ENCODE measurements at regions not wholly inside any gene's neighbourhood (a gene's known extent, or its start where the extent isn't known, plus 50 kb on each side); places are given as distances from the start of the nearest gene placed in this dataset.

GRCh38 chr9:88734527-88734926 lies 199.5 kb downstream of the NXNL2 start:
- DNase-seq (ENCODE audit: low spot score): no peak

DNA sequence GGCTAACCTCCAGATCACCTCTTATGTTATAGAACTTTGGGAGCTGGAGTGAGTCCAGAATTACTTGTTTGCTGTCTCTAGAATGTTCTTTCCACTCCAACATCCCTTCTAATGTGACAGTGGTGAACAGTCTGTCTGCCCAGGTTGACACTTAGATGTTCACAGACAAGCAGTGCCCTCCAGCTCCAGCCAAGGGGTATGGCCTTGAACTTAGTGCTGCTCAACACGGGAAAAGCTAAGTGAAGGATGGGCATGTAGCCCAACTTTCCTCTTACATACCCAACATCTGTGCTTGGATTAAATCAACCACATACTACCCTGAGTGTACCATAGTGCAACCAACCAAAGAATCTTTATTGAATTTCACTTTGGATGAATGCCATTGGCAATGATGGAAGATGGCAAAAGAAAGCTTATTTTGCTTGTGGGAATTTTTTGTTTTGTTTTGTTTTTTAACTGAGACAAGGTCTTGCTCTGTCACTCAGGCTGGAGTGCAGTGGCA lies 201.2 kb downstream of the NXNL2 start:
- DNase-seq (ENCODE audit: low spot score): no peak

DNA sequence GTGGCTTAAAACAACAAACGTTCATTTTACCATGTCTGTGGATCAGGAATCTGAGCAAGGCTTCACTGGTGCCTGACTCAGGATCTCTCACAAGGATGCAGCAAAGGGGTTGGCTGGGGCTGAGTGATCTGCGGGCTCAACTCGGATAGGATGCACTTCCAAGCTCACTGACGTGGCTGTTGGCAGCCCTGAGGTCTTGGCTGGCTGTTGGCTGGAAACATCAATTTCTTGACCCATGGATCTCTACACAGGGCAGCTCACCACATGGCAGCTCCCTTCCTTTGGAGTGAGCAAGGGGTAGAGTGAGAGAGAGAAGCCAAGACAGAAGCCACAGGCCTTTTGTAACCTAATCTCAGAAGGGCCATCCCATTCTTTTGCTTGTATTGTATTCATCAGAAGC lies 202.1 kb downstream of the NXNL2 start:
- no peak for DNase-seq (ENCODE audit: low spot score)

DNA sequence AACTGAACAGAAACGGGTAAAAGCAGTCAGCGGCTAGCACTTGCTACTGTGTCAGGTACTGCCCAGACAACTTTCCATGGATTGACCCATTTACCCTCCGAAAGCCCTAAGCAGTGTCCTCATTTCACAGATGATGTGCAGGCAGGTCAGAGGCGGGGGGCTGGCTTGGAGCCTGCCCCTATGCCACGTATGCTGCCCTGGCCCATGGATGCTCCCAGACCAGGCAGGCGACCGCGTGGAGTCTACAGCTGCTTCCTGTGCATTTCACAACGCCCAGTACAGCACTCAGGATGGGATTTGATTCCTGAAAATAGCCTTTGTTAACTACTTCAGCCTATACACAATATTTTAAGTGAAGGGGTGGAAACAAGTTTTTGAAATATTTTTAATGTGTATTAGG lies 202.9 kb downstream of the NXNL2 start:
- no peak for DNase-seq (ENCODE audit: low spot score)

- no peak for DNase-seq (ENCODE audit: low spot score)
Measured at GRCh38 chr9:88738709-88739108, 203.7 kb downstream of the NXNL2 start.

GRCh38 chr9:88739373-88739772 lies 204.4 kb downstream of the NXNL2 start:
- DNase-seq (ENCODE audit: low spot score): no peak

DNA sequence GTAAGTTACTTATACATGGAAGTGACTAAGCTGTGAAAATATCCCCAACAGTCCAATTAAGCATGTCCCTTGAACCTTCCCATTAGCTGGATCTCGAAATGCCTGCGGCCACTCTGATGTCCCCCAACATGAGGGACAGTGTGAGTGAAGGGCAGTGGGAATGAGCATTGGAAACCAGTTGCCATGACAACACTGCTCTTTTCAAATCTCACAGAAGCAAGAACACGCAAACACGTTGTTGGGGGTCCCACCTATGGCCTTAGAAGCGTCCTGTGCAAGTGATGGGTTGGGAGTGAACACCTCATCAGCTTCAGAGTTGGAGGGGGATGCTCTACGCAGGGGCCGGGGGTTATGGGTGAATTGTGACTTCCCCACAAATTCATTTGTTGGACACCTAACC lies 205.9 kb downstream of the NXNL2 start:
- no peak for DNase-seq (ENCODE audit: low spot score)

- DNase-seq (ENCODE audit: low spot score): no peak
Measured at GRCh38 chr9:88741335-88741734, 206.4 kb downstream of the NXNL2 start.

- no peak for DNase-seq (ENCODE audit: low spot score)
Measured at GRCh38 chr9:88742483-88742882, 207.5 kb downstream of the NXNL2 start.

- DNase-seq (ENCODE audit: low spot score): no peak
Measured at GRCh38 chr9:88742905-88743304, 207.9 kb downstream of the NXNL2 start.

DNA sequence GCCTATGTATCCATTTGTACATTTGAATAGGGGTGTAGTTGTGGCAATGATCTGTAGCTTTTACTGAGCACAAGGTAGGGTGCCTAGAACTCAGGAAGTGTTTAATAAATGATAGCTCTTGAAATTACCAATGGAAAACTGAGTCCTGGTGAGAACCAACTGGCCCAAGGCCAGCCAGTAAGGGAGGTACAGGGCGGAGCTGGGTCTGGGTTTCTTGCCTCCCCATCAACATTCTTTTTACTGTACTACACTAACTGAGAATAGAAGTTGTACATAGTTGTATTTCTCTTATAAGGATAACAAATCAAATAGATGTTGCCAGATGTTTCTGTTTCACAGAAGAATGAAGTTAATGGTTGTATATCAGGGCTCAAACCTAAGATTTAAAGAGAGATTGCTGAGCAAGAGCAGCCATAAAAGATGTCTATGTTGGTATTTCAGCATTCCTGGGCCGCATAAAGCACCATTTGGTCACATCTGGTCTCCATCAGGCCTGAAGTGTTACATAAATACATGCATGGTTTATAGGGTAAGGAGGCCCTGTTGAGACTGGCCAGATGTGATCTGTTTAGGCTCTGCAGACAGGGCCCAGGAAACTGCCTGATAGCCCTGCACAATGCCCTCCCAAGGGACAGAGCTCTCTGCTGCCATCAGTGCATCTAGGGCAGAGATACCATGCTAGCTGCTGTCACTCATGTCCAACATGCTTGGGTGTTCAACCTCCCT lies 210.5 kb downstream of the NXNL2 start:
- DNase-seq (ENCODE audit: low spot score): peak; percentile 66

GRCh38 chr9:88746029-88746742 lies 211.2 kb downstream of the NXNL2 start:
- DNase-seq (ENCODE audit: low spot score): peak; percentile 44

GRCh38 chr9:88746743-88747398 lies 211.9 kb downstream of the NXNL2 start:
- no peak for DNase-seq (ENCODE audit: low spot score)

GRCh38 chr9:88747768-88748167 lies 212.8 kb downstream of the NXNL2 start:
- DNase-seq (ENCODE audit: low spot score): no peak

DNA sequence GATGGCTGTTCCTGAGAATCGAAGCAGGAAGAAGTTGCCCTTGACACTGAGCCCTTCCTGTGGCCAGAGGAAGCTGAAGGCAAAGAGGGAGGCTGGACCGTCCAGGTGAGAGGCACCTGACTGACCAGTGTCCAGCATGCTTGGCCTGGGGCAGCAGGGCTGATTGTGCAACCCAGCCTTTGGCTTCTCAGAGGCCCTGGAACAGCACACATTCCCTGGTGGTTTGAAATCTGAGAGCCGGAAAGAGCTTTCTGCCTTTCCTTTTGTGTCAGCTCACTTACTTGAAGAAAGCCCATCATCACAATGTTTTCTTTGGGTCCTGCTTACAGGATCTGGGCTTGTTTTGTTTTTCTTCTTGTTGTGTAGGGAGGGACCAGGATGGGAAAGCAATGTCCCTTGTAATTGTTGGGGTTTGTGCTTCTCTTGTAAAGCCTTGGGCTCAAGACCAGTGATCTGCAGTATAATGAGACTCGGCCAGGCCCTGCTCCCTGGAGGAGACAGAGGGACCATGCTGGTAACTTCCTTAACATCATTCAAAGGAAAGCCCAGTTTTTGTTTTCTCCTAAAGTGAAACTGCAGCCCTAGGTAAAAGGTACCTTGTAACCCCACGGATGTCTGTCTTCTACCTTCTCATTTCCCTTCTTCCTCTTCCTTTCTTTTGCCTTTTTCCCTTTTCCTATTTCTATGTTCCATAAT lies 213.7 kb downstream of the NXNL2 start:
- DNase-seq (ENCODE audit: low spot score): no peak

DNA sequence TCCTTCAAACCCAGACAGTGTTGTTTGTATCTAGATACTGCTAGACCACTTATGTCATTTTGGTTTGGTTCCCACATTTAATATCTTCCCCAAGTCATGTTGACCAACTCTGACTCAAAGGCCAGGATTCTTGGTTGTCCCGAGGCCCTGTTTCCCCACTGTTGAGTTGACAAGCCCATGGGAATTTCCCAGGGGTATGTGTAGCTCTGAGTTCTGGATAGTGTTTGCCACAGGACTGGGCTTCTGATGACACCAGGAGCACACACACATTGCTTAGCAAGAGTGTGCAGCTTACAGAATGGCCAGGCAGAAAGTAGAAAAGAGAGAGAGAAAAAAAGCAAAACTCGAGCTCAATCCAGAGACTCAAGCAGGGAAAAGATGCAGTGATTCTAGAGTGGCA lies 214.4 kb downstream of the NXNL2 start:
- DNase-seq (ENCODE audit: low spot score): no peak

DNA sequence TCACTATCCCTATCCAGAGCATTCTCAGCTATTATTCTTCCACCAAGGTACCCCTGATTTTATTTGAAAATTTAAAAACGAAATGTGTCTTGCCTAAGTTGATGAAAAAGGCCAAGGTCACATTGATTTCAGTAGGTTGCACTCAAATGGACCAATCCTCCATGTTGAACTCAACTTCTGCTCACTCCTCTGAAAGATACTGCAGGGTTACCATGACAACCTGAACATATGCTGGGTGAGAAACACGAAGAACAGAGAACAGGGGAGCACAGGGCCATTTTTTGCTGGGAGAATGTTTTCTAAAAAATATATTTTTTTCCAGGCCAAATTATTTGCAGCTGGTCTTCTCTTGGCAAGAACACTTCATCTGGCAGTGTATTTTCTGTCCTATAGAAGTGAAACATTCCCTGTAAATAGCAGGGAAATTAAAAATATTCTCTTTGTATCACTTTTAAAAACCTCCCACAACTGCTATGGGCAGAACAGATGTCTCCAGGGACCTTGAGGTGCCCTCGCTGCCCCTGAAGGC lies 215.9 kb downstream of the NXNL2 start:
- DNase-seq (ENCODE audit: low spot score): no peak

- DNase-seq (ENCODE audit: low spot score): no peak
Measured at GRCh38 chr9:88751781-88752180, 216.8 kb downstream of the NXNL2 start.

- no peak for DNase-seq (ENCODE audit: low spot score)
Measured at GRCh38 chr9:88753691-88754367, 218.9 kb downstream of the NXNL2 start.

GRCh38 chr9:88754452-88754851 lies 219.5 kb downstream of the NXNL2 start:
- DNase-seq (ENCODE audit: low spot score): no peak

GRCh38 chr9:88754886-88755285 lies 219.9 kb downstream of the NXNL2 start:
- no peak for DNase-seq (ENCODE audit: low spot score)

All from mucosa of gallbladder (tissue), 1 donor.